ENCODE measurements at regions not wholly inside any gene's neighbourhood (a gene's known extent, or its start where the extent isn't known, plus 50 kb on each side); places are given as distances from the start of the nearest gene placed in this dataset.
"Not testable (repeated sequence)": the region's sequence is repeated elsewhere in the genome, so short reads cannot be mapped to it uniquely, and the experiment has no call there.

DNA sequence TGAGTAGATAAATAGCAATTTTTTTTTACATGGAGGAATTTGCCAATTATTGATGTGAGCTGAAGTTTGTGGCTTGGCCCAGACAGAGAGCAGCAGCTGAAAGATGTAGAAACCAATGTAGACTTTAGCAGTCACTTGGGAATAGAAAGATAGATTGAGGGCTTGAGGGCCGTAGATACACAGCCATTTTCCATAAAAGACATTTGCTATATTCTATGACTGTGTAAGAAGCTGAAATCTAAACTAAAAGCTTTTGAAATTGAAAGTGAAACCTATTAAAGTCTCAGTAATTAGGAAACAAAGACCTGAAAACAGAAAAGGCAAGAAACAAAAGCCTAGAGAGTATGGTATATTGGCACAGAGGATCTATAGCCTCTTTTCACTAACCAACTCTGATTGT is 332.7 kb downstream of the CENPW start:
- TF ChIP-seq CTCF (IDR thresholded peaks at IDR 0.05): no peak
- no peaks in the 10 kb centered on the region for H3K27me3 Mint-ChIP-seq (ENCODE audit: low read depth)
- H3K4me3 Mint-ChIP-seq (ENCODE audit: unreplicated experiment): no peak overlapping the region
- H3K4me1 Mint-ChIP-seq (ENCODE audit: low read depth): peaks cover 5% of the 10 kb centered on the region
- peaks cover 15% of the 10 kb centered on the region for H3K9me3 Mint-ChIP-seq (ENCODE audit: low read depth)
- no peak overlapping the region for H3K27ac Mint-ChIP-seq (ENCODE audit: unreplicated experiment)
- H3K36me3 Mint-ChIP-seq (ENCODE audit: low read depth): peaks cover 3% of the 10 kb centered on the region
- DNase-seq (ENCODE audit: low spot score): no peak

DNA sequence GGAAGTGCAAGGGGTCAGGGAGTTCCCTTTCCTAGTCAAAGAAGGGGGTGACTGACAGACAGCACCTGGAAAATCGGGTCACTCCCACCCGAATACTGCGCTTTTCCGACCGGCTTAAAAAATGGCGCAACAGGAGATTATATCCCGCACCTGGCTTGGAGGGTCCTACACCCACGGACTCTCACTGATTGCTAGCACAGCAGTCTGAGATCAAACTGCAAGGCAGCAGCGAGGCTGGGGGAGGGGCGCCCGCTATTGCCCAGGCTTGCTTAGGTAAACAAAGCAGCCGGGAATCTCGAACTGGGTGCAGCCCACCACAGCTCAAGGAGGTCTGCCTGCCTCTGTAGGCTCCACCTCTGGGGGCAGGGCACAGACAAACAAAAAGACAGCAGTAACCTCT is 333.8 kb downstream of the CENPW start:
- DNase-seq (ENCODE audit: low spot score); H3K4me1 Mint-ChIP-seq (ENCODE audit: low read depth); H3K36me3 Mint-ChIP-seq (ENCODE audit: low read depth); H3K27me3 Mint-ChIP-seq (ENCODE audit: low read depth); H3K4me3 Mint-ChIP-seq (ENCODE audit: unreplicated experiment); H3K27ac Mint-ChIP-seq (ENCODE audit: unreplicated experiment): not testable (repeated sequence)
- peaks cover 18% of the 10 kb centered on the region for H3K9me3 Mint-ChIP-seq (ENCODE audit: low read depth)

- Mint-ChIP-seq H3K4me3 (ENCODE audit: unreplicated experiment) (no peak overlapping the region), H3K27ac (ENCODE audit: unreplicated experiment) (no peak overlapping the region), H3K27me3 (ENCODE audit: low read depth) (no peaks in the 10 kb centered on the region), H3K4me1 (ENCODE audit: low read depth) (no peaks in the 10 kb centered on the region), H3K36me3 (ENCODE audit: low read depth) (peaks cover 4% of the 10 kb centered on the region), H3K9me3 (ENCODE audit: low read depth) (peaks cover 17% of the 10 kb centered on the region)
- DNase-seq (ENCODE audit: low spot score): no peak
- TF ChIP-seq CTCF (IDR thresholded peaks at IDR 0.05): no peak
These were observed 342.5 kb downstream of the CENPW start for GRCh38 chr6:126682440-126682839.

GRCh38 chr6:126685182-126685581 is 345.3 kb downstream of the CENPW start:
- Mint-ChIP-seq H3K9me3 (ENCODE audit: low read depth) (peaks cover 27% of the 10 kb centered on the region), H3K27me3 (ENCODE audit: low read depth) (no peaks in the 10 kb centered on the region), H3K4me1 (ENCODE audit: low read depth) (no peaks in the 10 kb centered on the region), H3K36me3 (ENCODE audit: low read depth) (peaks cover 4% of the 10 kb centered on the region), H3K4me3 (ENCODE audit: unreplicated experiment) (no peak overlapping the region), H3K27ac (ENCODE audit: unreplicated experiment) (no peak overlapping the region)
- no peak for TF ChIP-seq CTCF (IDR thresholded peaks at IDR 0.05)
- DNase-seq (ENCODE audit: low spot score): no peak

DNA sequence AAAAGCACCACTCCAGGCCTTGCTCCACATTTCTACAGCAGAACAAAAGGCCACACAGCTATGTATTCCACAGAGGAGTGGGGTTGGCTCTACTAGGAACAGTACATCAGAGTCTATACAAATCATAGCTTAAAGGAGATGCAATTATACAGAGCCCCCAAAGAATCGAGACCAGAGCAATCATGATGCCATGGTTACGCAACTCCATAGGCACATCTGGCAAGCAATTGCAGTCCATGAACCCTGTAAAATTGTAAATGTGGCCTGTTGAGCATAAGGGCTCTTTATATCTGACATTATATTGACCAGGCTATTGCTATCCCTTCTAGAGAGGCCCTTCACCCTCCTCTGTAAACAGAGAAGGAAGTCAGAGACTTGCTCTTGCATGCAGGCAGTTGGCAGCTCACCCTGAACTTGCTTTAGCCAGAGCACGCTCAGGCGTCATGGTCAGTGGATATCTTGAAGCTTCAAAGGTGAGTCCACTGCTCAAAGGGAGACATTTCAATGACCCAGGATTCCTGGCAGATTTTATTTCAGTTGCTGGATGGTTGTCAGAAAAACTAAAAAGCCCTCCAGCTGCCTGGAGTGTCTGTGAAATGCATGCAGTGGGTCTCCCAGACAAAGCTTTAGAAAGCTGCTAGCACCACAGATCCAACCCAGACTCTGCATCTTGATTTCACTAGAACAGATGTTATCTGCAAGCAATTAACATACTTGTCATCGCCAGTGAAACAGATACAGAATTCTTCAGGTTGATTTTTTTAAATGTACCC is 357.2 kb downstream of the CENPW start:
- Mint-ChIP-seq H3K27me3 (ENCODE audit: low read depth) (no peaks in the 10 kb centered on the region), H3K36me3 (ENCODE audit: low read depth) (no peaks in the 10 kb centered on the region), H3K4me1 (ENCODE audit: low read depth) (no peaks in the 10 kb centered on the region), H3K4me3 (ENCODE audit: unreplicated experiment) (no peak overlapping the region), H3K9me3 (ENCODE audit: low read depth) (peaks cover under 1% of the 10 kb centered on the region), H3K27ac (ENCODE audit: unreplicated experiment) (no peak overlapping the region)
- TF ChIP-seq CTCF (IDR thresholded peaks at IDR 0.05): no peak
- no peak for DNase-seq (ENCODE audit: low spot score)

DNA sequence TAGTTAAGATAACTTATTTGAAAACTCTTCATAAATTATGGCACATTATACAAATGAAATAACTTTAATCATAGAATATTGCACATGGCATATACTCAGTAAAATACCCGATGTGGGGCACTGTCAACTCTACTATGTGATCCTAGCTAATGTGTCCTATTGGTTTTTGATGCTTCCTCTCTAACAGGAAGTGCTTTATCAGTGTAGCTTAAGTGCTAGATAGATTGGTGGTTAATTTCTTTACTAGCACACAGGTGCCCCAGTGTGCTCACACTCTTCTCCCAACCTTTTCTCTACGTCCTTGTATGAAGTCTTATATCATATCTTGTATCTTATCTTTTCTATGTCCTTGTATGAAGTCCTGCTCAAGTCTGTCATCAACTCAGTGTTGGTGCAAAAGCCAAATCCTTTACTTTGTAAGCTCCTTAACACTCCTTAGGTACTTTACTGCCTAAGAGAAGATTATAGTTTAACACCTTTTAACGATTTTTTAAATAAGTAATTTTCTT is 358.9 kb downstream of the CENPW start:
- Mint-ChIP-seq H3K9me3 (ENCODE audit: low read depth) (no peaks in the 10 kb centered on the region), H3K27ac (ENCODE audit: unreplicated experiment) (no peak overlapping the region), H3K4me3 (ENCODE audit: unreplicated experiment) (no peak overlapping the region), H3K27me3 (ENCODE audit: low read depth) (no peaks in the 10 kb centered on the region), H3K36me3 (ENCODE audit: low read depth) (no peaks in the 10 kb centered on the region), H3K4me1 (ENCODE audit: low read depth) (no peaks in the 10 kb centered on the region)
- DNase-seq (ENCODE audit: low spot score): no peak
- TF ChIP-seq CTCF (IDR thresholded peaks at IDR 0.05): no peak
